ENCODE measurements at regions not wholly inside any gene's neighbourhood (a gene's known extent, or its start where the extent isn't known, plus 50 kb on each side); places are given as distances from the start of the nearest gene placed in this dataset.

- Mint-ChIP-seq H3K36me3 (ENCODE audit: low read depth) (no peaks in the 10 kb centered on the region), H3K4me3 (no peak overlapping the region), H3K27ac (no peak overlapping the region), H3K9me3 (peaks cover under 1% of the 10 kb centered on the region), H3K4me1 (peaks cover 5% of the 10 kb centered on the region), H3K27me3 (no peaks in the 10 kb centered on the region)
- ChIA-PET POLR2A (no interaction called here), CTCF (no interaction called here)
- no peak for DNase-seq
These were observed 51.0 kb upstream of the SNRPB2 start for GRCh38 chr20:16678779-16679178.

GRCh38 chr20:16676891-16677290 lies 52.9 kb upstream of the SNRPB2 start:
- Mint-ChIP-seq H3K27me3 (no peaks in the 10 kb centered on the region), H3K36me3 (ENCODE audit: low read depth) (no peaks in the 10 kb centered on the region), H3K9me3 (peaks cover 5% of the 10 kb centered on the region), H3K4me1 (peaks cover 5% of the 10 kb centered on the region), H3K27ac (no peak overlapping the region), H3K4me3 (no peak overlapping the region)
- DNase-seq = no peak
- POLR2A ChIA-PET = no interaction called here
- CTCF ChIA-PET = no interaction called here

DNA sequence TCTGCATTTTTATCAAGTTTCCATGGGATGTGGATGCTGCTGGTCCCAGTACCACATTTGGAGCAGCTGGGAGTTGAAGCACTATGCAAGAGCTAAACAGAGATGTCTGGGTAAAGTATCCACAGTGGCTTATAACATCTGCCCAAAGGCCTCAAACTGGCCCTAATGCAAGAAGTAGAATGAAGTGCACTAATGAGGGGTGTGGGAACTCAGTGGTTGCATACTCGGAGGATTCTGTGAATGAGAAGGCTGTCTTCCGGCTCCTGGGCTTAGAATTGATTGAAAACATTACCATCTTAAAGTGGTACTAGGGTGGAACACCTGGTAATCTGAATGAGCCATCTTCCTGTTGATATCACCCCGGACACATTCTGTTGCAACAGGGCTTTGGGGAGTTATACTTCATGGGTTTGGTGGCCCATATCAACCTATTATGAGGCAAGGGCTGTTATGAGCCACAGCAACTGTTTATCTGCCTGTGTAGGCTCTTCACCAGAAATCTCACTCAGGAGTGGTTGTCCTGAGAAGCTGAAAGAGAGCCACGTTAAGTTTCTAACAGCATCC lies 54.7 kb upstream of the SNRPB2 start:
- Mint-ChIP-seq H3K27ac (no peak overlapping the region), H3K9me3 (peaks cover 5% of the 10 kb centered on the region), H3K27me3 (no peaks in the 10 kb centered on the region), H3K4me3 (no peak overlapping the region), H3K4me1 (peaks cover 5% of the 10 kb centered on the region), H3K36me3 (ENCODE audit: low read depth) (no peaks in the 10 kb centered on the region)
- POLR2A ChIA-PET = interaction anchor here (0.6 kb wide), 1 partner anchor 351 kb away, joined by 3 read pairs; no protein-coding TSS in a partner anchor
- CTCF ChIA-PET = no interaction called here
- DNase-seq = no peak

- Mint-ChIP-seq H3K9me3 (peaks cover 9% of the 10 kb centered on the region), H3K36me3 (ENCODE audit: low read depth) (no peaks in the 10 kb centered on the region), H3K27ac (no peak overlapping the region), H3K4me3 (no peak overlapping the region), H3K4me1 (peaks cover 5% of the 10 kb centered on the region), H3K27me3 (no peaks in the 10 kb centered on the region)
- ChIA-PET CTCF (no interaction called here), POLR2A (no interaction called here)
- DNase-seq = no peak
These were observed 55.6 kb upstream of the SNRPB2 start for GRCh38 chr20:16674243-16674642.

DNA sequence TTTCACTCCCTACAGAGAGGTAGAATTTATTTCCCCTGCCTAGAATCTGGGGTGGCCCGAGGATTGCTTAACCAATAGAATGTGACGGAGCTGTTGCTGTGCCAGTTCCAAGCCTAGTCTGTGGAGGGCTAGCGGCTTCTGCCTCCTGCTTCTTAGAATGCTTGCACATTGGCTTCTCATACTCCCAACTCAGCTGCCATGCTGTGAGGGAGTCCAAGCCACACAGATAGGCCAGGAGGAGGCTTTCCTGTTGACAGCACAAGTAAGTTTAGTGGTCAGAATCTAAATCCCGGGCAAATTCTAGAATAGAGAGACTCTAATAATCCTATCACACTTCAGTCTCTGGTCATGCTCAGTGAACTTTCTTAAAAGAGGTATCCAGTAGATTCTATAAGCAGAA lies 57.5 kb upstream of the SNRPB2 start:
- no peak overlapping the region for H3K27ac Mint-ChIP-seq
- peaks cover 13% of the 10 kb centered on the region for H3K9me3 Mint-ChIP-seq
- no peaks in the 10 kb centered on the region for H3K36me3 Mint-ChIP-seq (ENCODE audit: low read depth)
- no peak for DNase-seq
- ChIA-PET CTCF (no interaction called here), POLR2A (no interaction called here)
- H3K27me3 Mint-ChIP-seq = no peaks in the 10 kb centered on the region
- H3K4me1 Mint-ChIP-seq = peaks cover 5% of the 10 kb centered on the region
- no peak overlapping the region for H3K4me3 Mint-ChIP-seq

DNA sequence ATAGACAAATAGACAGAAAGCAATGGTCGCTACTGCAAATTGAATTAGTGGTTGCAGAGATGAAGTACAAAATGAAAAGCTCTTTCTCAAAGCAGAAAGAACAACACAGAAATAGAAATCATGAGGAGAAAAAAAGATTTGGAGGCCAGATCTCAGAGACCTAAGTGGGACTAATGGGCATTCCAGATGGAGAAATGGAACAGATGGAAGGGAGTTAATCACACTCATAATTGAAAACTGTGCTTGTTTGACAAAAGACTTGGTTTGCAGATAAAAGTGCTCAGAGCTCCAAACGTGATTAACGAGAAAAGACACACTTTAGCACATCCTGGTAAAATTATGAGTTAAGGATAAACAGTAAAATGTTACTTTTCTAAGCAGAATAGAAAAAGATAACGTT lies 58.1 kb upstream of the SNRPB2 start:
- Mint-ChIP-seq H3K4me1 (peaks cover 5% of the 10 kb centered on the region), H3K9me3 (peaks cover 13% of the 10 kb centered on the region), H3K4me3 (no peak overlapping the region), H3K27me3 (no peaks in the 10 kb centered on the region), H3K36me3 (ENCODE audit: low read depth) (no peaks in the 10 kb centered on the region), H3K27ac (no peak overlapping the region)
- CTCF ChIA-PET = interaction anchor here (0.7 kb wide), 1 partner anchor 14 kb away, joined by 3 read pairs; no protein-coding TSS in a partner anchor
- POLR2A ChIA-PET = no interaction called here
- no peak for DNase-seq

DNA sequence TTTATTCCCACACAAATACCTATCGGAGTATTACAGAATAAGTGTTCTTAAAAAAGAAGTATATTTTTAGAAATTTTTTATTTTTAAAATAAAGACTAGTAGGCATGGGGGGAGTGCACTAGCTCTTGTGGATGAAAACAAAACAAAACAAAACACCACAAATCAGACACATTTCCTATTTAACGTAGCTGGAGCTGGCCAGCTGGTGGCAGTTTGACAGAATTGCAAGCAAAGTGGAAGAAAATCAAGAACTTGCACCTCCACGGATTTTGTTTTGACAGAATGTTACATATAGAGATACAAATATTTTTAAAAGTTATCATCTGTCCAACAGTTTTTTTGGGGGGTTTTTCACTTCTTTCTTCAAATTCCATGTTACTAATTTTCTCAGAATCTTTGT lies 63.6 kb upstream of the SNRPB2 start:
- Mint-ChIP-seq H3K4me3 (no peak overlapping the region), H3K4me1 (no peaks in the 10 kb centered on the region), H3K27me3 (no peaks in the 10 kb centered on the region), H3K27ac (no peak overlapping the region), H3K36me3 (ENCODE audit: low read depth) (no peaks in the 10 kb centered on the region), H3K9me3 (peaks cover 8% of the 10 kb centered on the region)
- POLR2A ChIA-PET = no interaction called here
- CTCF ChIA-PET = interaction anchor here (0.7 kb wide), 1 partner anchor 126 kb away, joined by 4 read pairs; no protein-coding TSS in a partner anchor
- DNase-seq = no peak

- ChIA-PET POLR2A (no interaction called here), CTCF (no interaction called here)
- no peak overlapping the region for H3K27ac Mint-ChIP-seq
- H3K27me3 Mint-ChIP-seq = no peaks in the 10 kb centered on the region
- H3K4me3 Mint-ChIP-seq = no peak overlapping the region
- H3K4me1 Mint-ChIP-seq = no peaks in the 10 kb centered on the region
- DNase-seq = no peak
- peaks cover 3% of the 10 kb centered on the region for H3K9me3 Mint-ChIP-seq
- no peaks in the 10 kb centered on the region for H3K36me3 Mint-ChIP-seq (ENCODE audit: low read depth)
These were observed 65.8 kb upstream of the SNRPB2 start for GRCh38 chr20:16664020-16664419.

DNA sequence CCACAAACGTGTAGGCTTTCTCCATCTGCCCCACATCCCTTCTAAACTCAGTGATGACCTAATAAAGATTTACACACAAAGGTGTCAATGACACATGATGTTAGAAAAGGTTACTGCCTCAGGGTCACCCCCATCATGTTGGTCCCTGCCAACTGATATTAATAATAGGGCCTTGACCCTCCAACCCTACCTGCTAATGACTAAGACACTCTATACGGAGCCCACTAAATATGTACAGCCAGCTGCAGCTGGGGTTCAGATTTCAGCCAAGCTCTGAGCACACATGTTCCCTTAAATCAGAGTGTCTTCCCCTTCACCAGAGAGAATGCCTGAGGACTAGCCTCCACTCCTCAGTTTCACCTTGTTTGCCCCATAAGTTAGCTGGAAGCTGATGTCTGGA lies 67.4 kb upstream of the SNRPB2 start:
- ChIA-PET POLR2A (no interaction called here), CTCF (no interaction called here)
- H3K4me3 Mint-ChIP-seq = no peak overlapping the region
- no peaks in the 10 kb centered on the region for H3K27me3 Mint-ChIP-seq
- no peak overlapping the region for H3K27ac Mint-ChIP-seq
- no peaks in the 10 kb centered on the region for H3K4me1 Mint-ChIP-seq
- no peak for DNase-seq
- H3K36me3 Mint-ChIP-seq (ENCODE audit: low read depth) = no peaks in the 10 kb centered on the region
- no peaks in the 10 kb centered on the region for H3K9me3 Mint-ChIP-seq

- no peak for DNase-seq
- H3K27ac Mint-ChIP-seq = no peak overlapping the region
- H3K27me3 Mint-ChIP-seq = no peaks in the 10 kb centered on the region
- H3K9me3 Mint-ChIP-seq = no peaks in the 10 kb centered on the region
- CTCF ChIA-PET = no interaction called here
- H3K4me1 Mint-ChIP-seq = no peaks in the 10 kb centered on the region
- POLR2A ChIA-PET = no interaction called here
- no peaks in the 10 kb centered on the region for H3K36me3 Mint-ChIP-seq (ENCODE audit: low read depth)
- no peak overlapping the region for H3K4me3 Mint-ChIP-seq
These were observed 68.1 kb upstream of the SNRPB2 start for GRCh38 chr20:16661756-16662155.

GRCh38 chr20:16654858-16655535 lies 74.8 kb upstream of the SNRPB2 start:
- POLR2A ChIA-PET = no interaction called here

GRCh38 chr20:16653266-16653665 lies 76.6 kb upstream of the SNRPB2 start:
- ChIA-PET POLR2A (no interaction called here), CTCF (no interaction called here)
- Mint-ChIP-seq H3K27me3 (peaks cover 4% of the 10 kb centered on the region), H3K36me3 (ENCODE audit: low read depth) (no peaks in the 10 kb centered on the region), H3K27ac (no peak overlapping the region), H3K4me1 (no peaks in the 10 kb centered on the region), H3K4me3 (no peak overlapping the region), H3K9me3 (no peaks in the 10 kb centered on the region)
- DNase-seq = no peak

More at GRCh38 chr20:16654858-16655535, 74.8 kb upstream of the SNRPB2 start:
- H3K4me3 Mint-ChIP-seq = no peak overlapping the region
- H3K9me3 Mint-ChIP-seq = no peaks in the 10 kb centered on the region
- no peak for DNase-seq
- H3K27ac Mint-ChIP-seq = no peak overlapping the region
- peaks cover 4% of the 10 kb centered on the region for H3K27me3 Mint-ChIP-seq
- H3K4me1 Mint-ChIP-seq = no peaks in the 10 kb centered on the region
- H3K36me3 Mint-ChIP-seq (ENCODE audit: low read depth) = no peaks in the 10 kb centered on the region
- CTCF ChIA-PET = no interaction called here

DNA sequence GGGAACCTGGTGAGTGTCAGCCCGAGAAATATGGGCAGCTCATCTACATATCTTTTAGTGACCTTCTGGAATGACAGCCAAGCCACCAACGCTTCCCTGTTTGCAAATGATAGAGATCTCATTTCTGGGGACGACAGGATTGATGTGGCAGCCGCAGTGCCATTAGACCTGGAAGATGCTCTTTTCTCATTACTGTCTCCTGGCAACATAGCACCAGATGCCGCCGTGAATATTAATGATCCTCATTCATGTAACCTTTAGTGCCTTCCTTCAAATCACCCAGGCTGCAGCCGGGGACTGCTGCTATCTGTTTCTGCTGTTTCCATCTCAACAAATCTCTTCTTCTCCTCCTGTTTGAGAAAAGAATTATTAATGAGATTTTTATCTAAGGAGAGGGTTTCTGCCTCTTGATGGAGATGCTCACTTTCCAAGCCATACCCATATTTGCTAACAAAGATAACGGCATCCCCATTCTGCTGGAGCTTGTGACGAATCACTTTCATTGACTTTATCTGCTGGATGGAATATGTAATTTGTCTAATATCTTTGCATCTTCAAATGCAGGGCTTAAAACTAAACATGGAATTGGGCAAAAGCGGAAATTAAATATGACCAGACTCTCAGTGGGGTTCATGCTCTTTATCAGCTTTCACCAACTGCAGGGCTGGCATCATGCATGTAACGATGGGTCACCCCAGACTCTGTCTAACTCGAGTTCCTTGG lies 74.8 kb upstream of the KIF16B start:
- Mint-ChIP-seq H3K4me3 (no peak overlapping the region), H3K27me3 (peaks cover 18% of the 10 kb centered on the region), H3K9me3 (no peaks in the 10 kb centered on the region), H3K36me3 (ENCODE audit: low read depth) (no peaks in the 10 kb centered on the region), H3K27ac (no peak overlapping the region), H3K4me1 (no peaks in the 10 kb centered on the region)
- POLR2A ChIA-PET = no interaction called here
- CTCF ChIA-PET = no interaction called here
- no peak for DNase-seq

All from activated CD4-positive, alpha-beta T cell treated with anti-CD3 and anti-CD28 coated beads, Interleukin-2, amount 10 ng/mL, durations not matched to agents 7 days and 5 days (primary cell).